HUES6 (cell line): ENCODE measurements at regions not wholly inside any gene's neighbourhood (a gene's known extent, or its start where the extent isn't known, plus 50 kb on each side); places are given as distances from the start of the nearest gene placed in this dataset.

ENCODE experiments used
- H3K27ac ChIP-seq: 2 replicates; pipeline ENCODE4 v1.7.0; 2013; ENCODE audit warnings: low read depth, mild to moderate bottlenecking, low read length, inconsistent platforms
- H3K27me3 ChIP-seq: 2 replicates; pipeline ENCODE4 v1.6.1; 2013; ENCODE audit warnings: low read length; ENCODE audit not compliant: control insufficient read depth, insufficient read depth
- H3K36me3 ChIP-seq: 2 replicates; pipeline ENCODE4 v1.6.1; 2013; ENCODE audit warnings: low read length; ENCODE audit not compliant: control insufficient read depth, insufficient read depth
- H3K4me1 ChIP-seq: 2 replicates; pipeline ENCODE4 v1.6.1; 2013; ENCODE audit warnings: low read length; ENCODE audit not compliant: control insufficient read depth, insufficient read depth
- H3K4me3 ChIP-seq: 2 replicates; pipeline ENCODE4 v1.5.1; 2013; ENCODE audit warnings: low read depth, low read length
- H3K9ac ChIP-seq: one replicate; pipeline ENCODE4 v1.6.1; 2013; ENCODE audit warnings: mild to moderate bottlenecking, low read length
- H3K9me3 ChIP-seq: 2 replicates; pipeline ENCODE4 v1.6.1; 2013; ENCODE audit warnings: low read depth, low read length; ENCODE audit not compliant: control insufficient read depth, insufficient read depth

DNA sequence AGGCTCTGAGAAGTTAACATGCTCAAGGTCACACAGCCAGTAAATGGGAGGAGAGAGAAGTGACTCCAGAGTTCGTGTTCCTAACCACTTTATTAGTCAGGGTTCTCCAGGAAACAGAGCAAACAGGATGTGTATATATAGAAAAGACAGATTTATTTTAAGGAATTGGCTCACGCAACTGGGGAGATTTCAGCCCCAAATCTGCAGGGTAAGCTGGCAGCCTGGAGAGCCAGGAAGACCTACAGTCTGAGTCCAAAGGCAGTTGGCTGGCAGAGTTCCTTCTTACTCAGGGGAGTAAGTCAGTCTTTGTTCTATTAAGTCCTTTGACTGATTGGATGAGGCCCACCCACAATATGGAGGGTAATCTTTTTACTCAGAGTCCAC is 118.2 kb upstream of the PROK2 start:
- H3K4me1 ChIP-seq, result peaks cover 7% of the 10 kb centered on the region; the same call in 1 of the 2 replicates
- no peaks in the 10 kb centered on the region for H3K9me3 ChIP-seq

GRCh38 chr3:71902258-71903111 is 117.5 kb upstream of the PROK2 start:
- Histone ChIP-seq H3K27me3 (no peaks in the 10 kb centered on the region), H3K4me3 (no peak overlapping the region), H3K36me3 (no peaks in the 10 kb centered on the region), H3K9ac (no peak overlapping the region), H3K4me1 (peaks cover 7% of the 10 kb centered on the region; the same call in 1 of the 2 replicates), H3K27ac (no peak overlapping the region), H3K9me3 (no peaks in the 10 kb centered on the region)

More for the DNA sequence above, 118.2 kb upstream of the PROK2 start:
- H3K36me3 ChIP-seq, result no peaks in the 10 kb centered on the region
- H3K27ac ChIP-seq, result no peak overlapping the region
- no peak overlapping the region for H3K9ac ChIP-seq
- H3K27me3 ChIP-seq, result no peaks in the 10 kb centered on the region
- H3K4me3 ChIP-seq, result no peak overlapping the region

- Histone ChIP-seq H3K9me3 (no peaks in the 10 kb centered on the region), H3K4me3 (no peak overlapping the region), H3K27ac (no peak overlapping the region), H3K27me3 (no peaks in the 10 kb centered on the region), H3K9ac (no peak overlapping the region), H3K4me1 (peaks cover 7% of the 10 kb centered on the region; the same call in 1 of the 2 replicates), H3K36me3 (no peaks in the 10 kb centered on the region)
Observed at GRCh38 chr3:71901645-71902044, 116.7 kb upstream of the PROK2 start.

- no peak overlapping the region for H3K4me3 ChIP-seq
- H3K36me3 ChIP-seq, result no peaks in the 10 kb centered on the region
- no peak overlapping the region for H3K27ac ChIP-seq
- no peaks in the 10 kb centered on the region for H3K27me3 ChIP-seq
- no peak overlapping the region for H3K9ac ChIP-seq
- H3K4me1 ChIP-seq, result peaks cover 7% of the 10 kb centered on the region; the same call in 1 of the 2 replicates
- H3K9me3 ChIP-seq, result no peaks in the 10 kb centered on the region
Observed at GRCh38 chr3:71900057-71900456, 115.1 kb upstream of the PROK2 start.

GRCh38 chr3:71896751-71897150 is 111.8 kb upstream of the PROK2 start:
- Histone ChIP-seq H3K27ac (no peak overlapping the region), H3K4me1 (peaks cover 9% of the 10 kb centered on the region), H3K36me3 (no peaks in the 10 kb centered on the region), H3K4me3 (no peak overlapping the region), H3K27me3 (no peaks in the 10 kb centered on the region), H3K9ac (no peak overlapping the region), H3K9me3 (no peaks in the 10 kb centered on the region)

DNA sequence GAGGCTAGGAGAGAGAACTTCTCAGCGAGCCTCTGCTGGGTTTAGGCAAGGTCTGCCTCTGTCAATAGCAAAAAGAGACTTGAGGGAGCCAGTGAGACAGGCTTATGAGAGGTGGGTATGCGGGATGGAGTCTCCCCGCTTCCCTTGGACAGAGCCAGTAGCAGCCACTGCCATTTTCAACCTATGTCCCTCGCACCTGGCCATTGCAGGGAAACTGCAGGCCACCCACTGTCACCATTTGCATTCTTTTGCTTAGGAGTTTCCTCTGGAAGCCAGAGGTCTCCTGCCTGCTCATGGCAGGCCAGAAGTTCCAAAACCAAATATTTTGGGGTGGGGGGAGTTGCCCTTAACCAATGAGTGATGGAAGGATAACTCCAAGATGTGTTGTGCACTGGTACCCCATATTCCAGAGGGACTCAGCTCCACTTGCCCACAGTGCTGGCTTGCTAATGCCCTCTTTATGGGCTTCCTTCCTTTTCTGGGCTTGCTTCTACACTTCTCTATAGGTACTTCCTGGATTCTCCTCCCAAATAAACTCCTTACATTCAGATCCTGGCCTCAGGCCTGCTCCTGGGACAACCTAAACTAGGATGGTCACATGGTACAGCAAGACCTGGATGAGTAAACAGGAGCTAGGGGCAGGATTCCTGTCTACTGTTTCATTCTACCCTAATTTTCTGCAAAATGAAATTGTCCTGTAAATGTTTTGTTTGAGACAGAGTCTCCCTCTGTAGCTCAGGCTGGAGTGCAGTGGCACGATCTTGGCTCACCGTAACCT is 108.9 kb upstream of the PROK2 start:
- Histone ChIP-seq H3K9ac (no peak overlapping the region), H3K4me3 (no peak overlapping the region), H3K9me3 (no peaks in the 10 kb centered on the region), H3K27me3 (no peaks in the 10 kb centered on the region), H3K27ac (no peak overlapping the region), H3K4me1 (peaks cover 9% of the 10 kb centered on the region), H3K36me3 (no peaks in the 10 kb centered on the region)

- H3K36me3 ChIP-seq, result no peaks in the 10 kb centered on the region
- H3K4me3 ChIP-seq, result no peak overlapping the region
- no peak overlapping the region for H3K9ac ChIP-seq
- H3K9me3 ChIP-seq, result no peaks in the 10 kb centered on the region
- peaks cover 9% of the 10 kb centered on the region for H3K4me1 ChIP-seq
- no peak overlapping the region for H3K27ac ChIP-seq
- no peaks in the 10 kb centered on the region for H3K27me3 ChIP-seq
Observed at GRCh38 chr3:71893122-71893521, 108.2 kb upstream of the PROK2 start.

DNA sequence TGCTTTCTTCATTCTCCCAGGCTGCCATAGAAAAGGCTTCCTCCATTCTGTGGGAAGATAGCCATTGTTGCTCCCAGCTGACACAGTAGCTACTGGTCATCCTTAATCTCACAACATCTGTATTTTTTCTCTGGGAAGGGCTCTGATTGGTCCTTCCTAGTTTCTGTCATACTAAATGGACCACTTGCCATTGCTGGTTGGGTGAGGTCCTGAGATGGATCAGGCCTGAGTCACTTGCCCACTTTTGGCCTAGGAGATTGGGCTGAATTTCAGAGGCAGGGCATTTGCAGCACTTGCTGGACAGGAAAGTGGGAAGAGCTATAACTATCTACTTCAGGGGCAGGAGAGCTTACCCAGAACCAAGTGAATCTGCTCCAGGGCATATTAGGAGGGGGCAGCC is 106.5 kb upstream of the PROK2 start:
- Histone ChIP-seq H3K9me3 (no peaks in the 10 kb centered on the region), H3K9ac (no peak overlapping the region), H3K27ac (no peak overlapping the region), H3K4me3 (no peak overlapping the region), H3K4me1 (peaks cover 9% of the 10 kb centered on the region), H3K27me3 (no peaks in the 10 kb centered on the region), H3K36me3 (no peaks in the 10 kb centered on the region)

- no peak overlapping the region for H3K27ac ChIP-seq
- no peaks in the 10 kb centered on the region for H3K9me3 ChIP-seq
- peaks cover 10% of the 10 kb centered on the region for H3K4me1 ChIP-seq
- H3K27me3 ChIP-seq, result no peaks in the 10 kb centered on the region
- H3K9ac ChIP-seq, result no peak overlapping the region
- no peak overlapping the region for H3K4me3 ChIP-seq
- H3K36me3 ChIP-seq, result no peaks in the 10 kb centered on the region
Observed at GRCh38 chr3:71890356-71890931, 105.5 kb upstream of the PROK2 start.

GRCh38 chr3:71887256-71887655 is 102.3 kb upstream of the PROK2 start:
- Histone ChIP-seq H3K9me3 (no peaks in the 10 kb centered on the region), H3K27ac (no peak overlapping the region), H3K36me3 (no peaks in the 10 kb centered on the region), H3K9ac (no peak overlapping the region), H3K4me1 (peaks cover 10% of the 10 kb centered on the region; the same call in 1 of the 2 replicates), H3K4me3 (no peak overlapping the region), H3K27me3 (no peaks in the 10 kb centered on the region)

- no peaks in the 10 kb centered on the region for H3K9me3 ChIP-seq
- no peak overlapping the region for H3K27ac ChIP-seq
- no peaks in the 10 kb centered on the region for H3K27me3 ChIP-seq
Observed at GRCh38 chr3:71885006-71885405, 100.1 kb upstream of the PROK2 start.

More at GRCh38 chr3:71885006-71885405, 100.1 kb upstream of the PROK2 start:
- peaks cover 10% of the 10 kb centered on the region; the same call in 1 of the 2 replicates for H3K4me1 ChIP-seq
- H3K9ac ChIP-seq, result no peak overlapping the region
- H3K36me3 ChIP-seq, result no peaks in the 10 kb centered on the region
- no peak overlapping the region for H3K4me3 ChIP-seq
